ENCODE measurements at regions not wholly inside any gene's neighbourhood (a gene's known extent, or its start where the extent isn't known, plus 50 kb on each side); places are given as distances from the start of the nearest gene placed in this dataset.

GRCh38 chr7:10733747-10734146 lies 239.9 kb upstream of the PHF14 start:
- Histone ChIP-seq H3K9me2 (ENCODE audit: insufficient read depth) (no peaks in the 10 kb centered on the region), H3K27me3 (ENCODE audit: insufficient read depth, low read length) (no peaks in the 10 kb centered on the region), H3K9ac (ENCODE audit: low read length) (no peak overlapping the region), H3K4me1 (ENCODE audit: control insufficient read depth in 1 of 2, insufficient read depth in 2 of 2, low read length in 2 of 2) (no peaks in the 10 kb centered on the region), H4K20me1 (ENCODE audit: insufficient read depth) (no peaks in the 10 kb centered on the region), H2AFZ (ENCODE audit: low read depth, low read length, poor library complexity, severe bottlenecking) (no peak overlapping the region), H3K27ac (ENCODE audit: low read depth, low read length) (no peak overlapping the region), H3K79me2 (ENCODE audit: insufficient read depth, low read length) (no peaks in the 10 kb centered on the region), H3K4me2 (ENCODE audit: low read length) (no peak overlapping the region), H3K4me3 (replicated peaks in 1 of 2; ENCODE audit: low read depth in 1 of 2, low read length in 2 of 2) (no peak overlapping the region), H3K9me3 (ENCODE audit: control insufficient read depth in 1 of 2, insufficient read depth in 1 of 2, low read depth in 1 of 2, low read length in 2 of 2) (no peaks in the 10 kb centered on the region), H3K36me3 (ENCODE audit: control insufficient read depth in 1 of 2, insufficient read depth in 2 of 2, low read length in 2 of 2) (no peaks in the 10 kb centered on the region)
- CTCF ChIA-PET: no interaction called here
- no peak for TF ChIP-seq YY1 (IDR thresholded peaks at IDR 0.05; ENCODE audit: extremely low read depth, insufficient replicate concordance, low read depth, low read length)
- TF ChIP-seq MAX (IDR thresholded peaks at IDR 0.05): no peak
- no peak for TF ChIP-seq ZNF274 (IDR thresholded peaks at IDR 0.05; ENCODE audit: low read depth, low read length)
- TF ChIP-seq SP1 (IDR thresholded peaks at IDR 0.05; ENCODE audit: low read depth): no peak
- TF ChIP-seq JUND (IDR thresholded peaks at IDR 0.05): no peak
- no peak for TF ChIP-seq RAD21 (IDR thresholded peaks at IDR 0.05; ENCODE audit: low read depth)
- no peak for TF ChIP-seq SRF (IDR thresholded peaks at IDR 0.05; ENCODE audit: low read depth)
- no peak for TF ChIP-seq ATF3 (IDR thresholded peaks at IDR 0.05)
- no peak for TF ChIP-seq CBX3 (IDR thresholded peaks at IDR 0.05; ENCODE audit: low read depth)
- no peak for TF ChIP-seq CTCF (IDR thresholded peaks at IDR 0.05 in 2 of 3, conservative IDR thresholded peaks at IDR 0.05 in 1 of 3; ENCODE audit: borderline replicate concordance in 1 of 3, insufficient read depth in 1 of 3, low read depth in 2 of 3, low read length in 2 of 3)
- no peak for TF ChIP-seq EGR1 (IDR thresholded peaks at IDR 0.05; ENCODE audit: low read depth)
- TF ChIP-seq EZH2phosphoT487 (IDR thresholded peaks at IDR 0.05; ENCODE audit: borderline replicate concordance): no peak
- no peak for TF ChIP-seq SIN3A (IDR thresholded peaks at IDR 0.05; ENCODE audit: low read depth)
- TF ChIP-seq ZFX (IDR thresholded peaks at IDR 0.05): no peak
- no peak for TF ChIP-seq ZBTB33 (IDR thresholded peaks at IDR 0.05; ENCODE audit: extremely low read depth, insufficient replicate concordance, low read length)
- TF ChIP-seq POLR2A (IDR thresholded peaks at IDR 0.05; ENCODE audit: borderline replicate concordance, extremely low read depth, insufficient read depth, insufficient read length): no peak
- no peak for TF ChIP-seq EZH2 (IDR thresholded peaks at IDR 0.05)
- no peak for TF ChIP-seq POLR2AphosphoS5 (IDR thresholded peaks at IDR 0.05; ENCODE audit: low read depth, low read length)
- no peak for TF ChIP-seq TCF7L2 (IDR thresholded peaks at IDR 0.05; ENCODE audit: borderline replicate concordance, extremely low read depth, insufficient read depth, insufficient read length)
- RAD21 ChIA-PET (ENCODE audit: low non-redundant PET in 1 of 2, low total read pairs in 2 of 2, uncharacterized antibody in 2 of 2, unreplicated experiment in 2 of 2): no interaction called here
- ATAC-seq: no peak
- intact Hi-C loops (cut with micrococcal nuclease): no loop called here
- no peak for DNase-seq (ENCODE audit: low read depth, low spot score)
- POLR2A ChIA-PET: no interaction called here
- no TSS peak for BruUV-seq (replicated peaks)
